ENCODE measurements at regions not wholly inside any gene's neighbourhood (a gene's known extent, or its start where the extent isn't known, plus 50 kb on each side); places are given as distances from the start of the nearest gene placed in this dataset.

DNA sequence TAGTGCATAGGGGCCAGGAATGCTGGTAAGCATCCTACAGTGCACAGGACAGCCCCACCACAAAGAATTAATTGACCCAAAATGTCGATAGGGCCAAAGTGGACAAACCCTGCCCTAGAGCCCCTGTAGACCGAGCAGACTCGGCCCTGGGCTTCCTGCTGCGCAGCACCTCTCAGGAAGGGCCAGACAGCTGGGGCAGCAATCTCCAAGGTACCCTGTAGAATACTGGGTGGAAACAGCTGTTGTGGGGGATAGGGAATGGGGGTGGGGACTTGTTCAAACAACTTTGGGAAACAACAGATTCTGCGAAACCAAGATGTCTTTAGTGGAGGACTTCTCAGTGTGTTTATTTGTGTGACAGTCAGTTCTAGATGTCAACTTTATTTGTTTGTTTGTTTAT, 67.1 kb downstream of the MRPL46 start:
- H4K20me1 ChIP-seq (replicated peaks; ENCODE audit: insufficient read depth) = no peaks in the 10 kb centered on the region
- Mint-ChIP-seq H3K27ac (no peak overlapping the region), H3K36me3 (ENCODE audit: low read depth) (no peaks in the 10 kb centered on the region), H3K9me3 (peaks cover under 1% of the 10 kb centered on the region; the same call in 1 of the 3 replicates), H3K27me3 (ENCODE audit: insufficient read depth, low read depth, poor library complexity) (peaks cover 5% of the 10 kb centered on the region), H3K4me3 (no peak overlapping the region), H3K4me1 (peaks cover 28% of the 10 kb centered on the region)
- no peaks in the 10 kb centered on the region for H3K36me3 ChIP-seq (ENCODE audit: insufficient read depth)
- H3K9me2 ChIP-seq (ENCODE audit: insufficient read depth) = peaks cover 4% of the 10 kb centered on the region; the same call in 1 of the 2 replicates
- no peak for DNase-seq (ENCODE audit: low spot score)
- no peaks in the 10 kb centered on the region for H3K79me2 ChIP-seq (replicated peaks; ENCODE audit: insufficient read depth)
- TF ChIP-seq CREB1 (CRISPR knock-in tag; IDR thresholded peaks at IDR 0.05; ENCODE audit: low read depth) = no peak
- no peak for TF ChIP-seq JUNB (IDR thresholded peaks at IDR 0.05; ENCODE audit: unreplicated experiment)
- no peak for TF ChIP-seq ZNF331 (CRISPR knock-in tag; IDR thresholded peaks at IDR 0.05; ENCODE audit: low read depth)
- H3K4me2 ChIP-seq = no peak overlapping the region
- H2AFZ ChIP-seq = no peak overlapping the region
- H3K27ac ChIP-seq (ENCODE audit: low read depth) = no peak overlapping the region
- H3F3A ChIP-seq (replicated peaks; ENCODE audit: low read depth) = no peaks in the 10 kb centered on the region
- no peak overlapping the region for H3K4me3 ChIP-seq
- no peaks in the 10 kb centered on the region for H3K27me3 ChIP-seq (ENCODE audit: insufficient read depth)
- ATAC-seq = no peak
- H3K4me1 ChIP-seq (ENCODE audit: insufficient read depth) = peaks cover 12% of the 10 kb centered on the region

DNA sequence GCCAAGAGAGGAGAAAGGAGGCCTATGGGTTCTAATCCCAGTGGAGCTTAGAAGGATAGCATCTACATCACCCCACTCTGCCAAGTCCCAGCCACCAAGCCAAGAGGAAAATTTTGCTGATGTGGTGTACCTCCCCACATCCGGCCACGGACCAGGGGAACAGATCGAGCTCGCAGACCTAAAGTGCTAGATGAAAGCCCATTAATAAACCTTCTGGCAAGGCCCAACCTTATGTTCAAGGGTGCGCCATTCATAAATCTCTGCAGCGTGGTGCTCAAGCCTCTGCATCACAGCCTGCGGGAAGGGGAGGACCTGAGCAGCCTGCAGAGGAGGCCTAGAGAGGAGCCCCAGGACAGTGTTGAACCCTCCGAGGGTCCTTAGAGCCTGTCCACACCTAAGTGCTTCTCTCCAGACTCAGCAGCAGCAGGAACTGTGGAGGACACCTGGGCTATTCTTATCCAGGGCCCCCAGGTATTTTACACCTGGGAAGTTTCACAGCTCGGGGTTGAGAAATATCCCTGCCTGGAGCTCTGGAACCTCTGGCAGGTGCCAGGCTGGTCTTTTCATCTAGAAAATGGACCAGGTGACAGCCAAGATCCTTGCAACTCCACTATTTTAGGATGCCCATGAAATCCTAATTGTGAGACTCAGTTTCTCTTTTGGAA, 68.0 kb downstream of the MRPL46 start:
- Mint-ChIP-seq H3K4me3 (no peak overlapping the region), H3K27ac (no peak overlapping the region), H3K9me3 (no peaks in the 10 kb centered on the region; the same call in 2 of the 3 replicates), H3K27me3 (ENCODE audit: insufficient read depth, low read depth, poor library complexity) (peaks cover 5% of the 10 kb centered on the region), H3K4me1 (peaks cover 27% of the 10 kb centered on the region), H3K36me3 (ENCODE audit: low read depth) (no peaks in the 10 kb centered on the region)
- no peak overlapping the region for H2AFZ ChIP-seq
- H3K27ac ChIP-seq (ENCODE audit: low read depth) = no peak overlapping the region
- no peaks in the 10 kb centered on the region for H3K27me3 ChIP-seq (ENCODE audit: insufficient read depth)
- no peaks in the 10 kb centered on the region for H3K79me2 ChIP-seq (replicated peaks; ENCODE audit: insufficient read depth)
- TF ChIP-seq ZNF114 (CRISPR knock-in tag; IDR thresholded peaks at IDR 0.05) = no peak
- TF ChIP-seq, protein P1, sequence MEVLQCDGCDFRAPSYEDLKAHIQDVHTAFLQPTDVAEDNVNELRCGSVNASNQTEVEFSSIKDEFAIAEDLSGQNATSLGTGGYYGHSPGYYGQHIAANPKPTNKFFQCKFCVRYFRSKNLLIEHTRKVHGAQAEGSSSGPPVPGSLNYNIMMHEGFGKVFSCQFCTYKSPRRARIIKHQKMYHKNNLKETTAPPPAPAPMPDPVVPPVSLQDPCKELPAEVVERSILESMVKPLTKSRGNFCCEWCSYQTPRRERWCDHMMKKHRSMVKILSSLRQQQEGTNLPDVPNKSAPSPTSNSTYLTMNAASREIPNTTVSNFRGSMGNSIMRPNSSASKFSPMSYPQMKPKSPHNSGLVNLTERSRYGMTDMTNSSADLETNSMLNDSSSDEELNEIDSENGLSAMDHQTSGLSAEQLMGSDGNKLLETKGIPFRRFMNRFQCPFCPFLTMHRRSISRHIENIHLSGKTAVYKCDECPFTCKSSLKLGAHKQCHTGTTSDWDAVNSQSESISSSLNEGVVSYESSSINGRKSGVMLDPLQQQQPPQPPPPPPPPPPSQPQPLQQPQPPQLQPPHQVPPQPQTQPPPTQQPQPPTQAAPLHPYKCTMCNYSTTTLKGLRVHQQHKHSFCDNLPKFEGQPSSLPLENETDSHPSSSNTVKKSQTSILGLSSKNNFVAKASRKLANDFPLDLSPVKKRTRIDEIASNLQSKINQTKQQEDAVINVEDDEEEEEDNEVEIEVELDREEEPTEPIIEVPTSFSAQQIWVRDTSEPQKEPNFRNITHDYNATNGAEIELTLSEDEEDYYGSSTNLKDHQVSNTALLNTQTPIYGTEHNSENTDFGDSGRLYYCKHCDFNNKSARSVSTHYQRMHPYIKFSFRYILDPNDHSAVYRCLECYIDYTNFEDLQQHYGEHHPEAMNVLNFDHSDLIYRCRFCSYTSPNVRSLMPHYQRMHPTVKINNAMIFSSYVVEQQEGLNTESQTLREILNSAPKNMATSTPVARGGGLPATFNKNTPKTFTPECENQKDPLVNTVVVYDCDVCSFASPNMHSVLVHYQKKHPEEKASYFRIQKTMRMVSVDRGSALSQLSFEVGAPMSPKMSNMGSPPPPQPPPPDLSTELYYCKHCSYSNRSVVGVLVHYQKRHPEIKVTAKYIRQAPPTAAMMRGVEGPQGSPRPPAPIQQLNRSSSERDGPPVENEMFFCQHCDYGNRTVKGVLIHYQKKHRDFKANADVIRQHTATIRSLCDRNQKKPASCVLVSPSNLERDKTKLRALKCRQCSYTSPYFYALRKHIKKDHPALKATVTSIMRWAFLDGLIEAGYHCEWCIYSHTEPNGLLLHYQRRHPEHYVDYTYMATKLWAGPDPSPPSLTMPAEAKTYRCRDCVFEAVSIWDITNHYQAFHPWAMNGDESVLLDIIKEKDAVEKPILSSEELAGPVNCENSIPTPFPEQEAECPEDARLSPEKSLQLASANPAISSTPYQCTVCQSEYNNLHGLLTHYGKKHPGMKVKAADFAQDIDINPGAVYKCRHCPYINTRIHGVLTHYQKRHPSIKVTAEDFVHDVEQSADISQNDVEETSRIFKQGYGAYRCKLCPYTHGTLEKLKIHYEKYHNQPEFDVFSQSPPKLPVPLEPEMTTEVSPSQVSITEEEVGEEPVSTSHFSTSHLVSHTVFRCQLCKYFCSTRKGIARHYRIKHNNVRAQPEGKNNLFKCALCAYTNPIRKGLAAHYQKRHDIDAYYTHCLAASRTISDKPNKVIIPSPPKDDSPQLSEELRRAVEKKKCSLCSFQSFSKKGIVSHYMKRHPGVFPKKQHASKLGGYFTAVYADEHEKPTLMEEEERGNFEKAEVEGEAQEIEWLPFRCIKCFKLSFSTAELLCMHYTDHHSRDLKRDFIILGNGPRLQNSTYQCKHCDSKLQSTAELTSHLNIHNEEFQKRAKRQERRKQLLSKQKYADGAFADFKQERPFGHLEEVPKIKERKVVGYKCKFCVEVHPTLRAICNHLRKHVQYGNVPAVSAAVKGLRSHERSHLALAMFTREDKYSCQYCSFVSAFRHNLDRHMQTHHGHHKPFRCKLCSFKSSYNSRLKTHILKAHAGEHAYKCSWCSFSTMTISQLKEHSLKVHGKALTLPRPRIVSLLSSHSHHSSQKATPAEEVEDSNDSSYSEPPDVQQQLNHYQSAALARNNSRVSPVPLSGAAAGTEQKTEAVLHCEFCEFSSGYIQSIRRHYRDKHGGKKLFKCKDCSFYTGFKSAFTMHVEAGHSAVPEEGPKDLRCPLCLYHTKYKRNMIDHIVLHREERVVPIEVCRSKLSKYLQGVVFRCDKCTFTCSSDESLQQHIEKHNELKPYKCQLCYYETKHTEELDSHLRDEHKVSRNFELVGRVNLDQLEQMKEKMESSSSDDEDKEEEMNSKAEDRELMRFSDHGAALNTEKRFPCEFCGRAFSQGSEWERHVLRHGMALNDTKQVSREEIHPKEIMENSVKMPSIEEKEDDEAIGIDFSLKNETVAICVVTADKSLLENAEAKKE (CRISPR knock-in tag; IDR thresholded peaks at IDR 0.05) = no peak
- TF ChIP-seq, protein P2, sequence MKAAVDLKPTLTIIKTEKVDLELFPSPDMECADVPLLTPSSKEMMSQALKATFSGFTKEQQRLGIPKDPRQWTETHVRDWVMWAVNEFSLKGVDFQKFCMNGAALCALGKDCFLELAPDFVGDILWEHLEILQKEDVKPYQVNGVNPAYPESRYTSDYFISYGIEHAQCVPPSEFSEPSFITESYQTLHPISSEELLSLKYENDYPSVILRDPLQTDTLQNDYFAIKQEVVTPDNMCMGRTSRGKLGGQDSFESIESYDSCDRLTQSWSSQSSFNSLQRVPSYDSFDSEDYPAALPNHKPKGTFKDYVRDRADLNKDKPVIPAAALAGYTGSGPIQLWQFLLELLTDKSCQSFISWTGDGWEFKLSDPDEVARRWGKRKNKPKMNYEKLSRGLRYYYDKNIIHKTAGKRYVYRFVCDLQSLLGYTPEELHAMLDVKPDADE (IDR thresholded peaks at IDR 0.05) = no peak
- TF ChIP-seq POLR2AphosphoS5 (IDR thresholded peaks at IDR 0.05; ENCODE audit: low read depth) = no peak
- TF ChIP-seq, protein P3, sequence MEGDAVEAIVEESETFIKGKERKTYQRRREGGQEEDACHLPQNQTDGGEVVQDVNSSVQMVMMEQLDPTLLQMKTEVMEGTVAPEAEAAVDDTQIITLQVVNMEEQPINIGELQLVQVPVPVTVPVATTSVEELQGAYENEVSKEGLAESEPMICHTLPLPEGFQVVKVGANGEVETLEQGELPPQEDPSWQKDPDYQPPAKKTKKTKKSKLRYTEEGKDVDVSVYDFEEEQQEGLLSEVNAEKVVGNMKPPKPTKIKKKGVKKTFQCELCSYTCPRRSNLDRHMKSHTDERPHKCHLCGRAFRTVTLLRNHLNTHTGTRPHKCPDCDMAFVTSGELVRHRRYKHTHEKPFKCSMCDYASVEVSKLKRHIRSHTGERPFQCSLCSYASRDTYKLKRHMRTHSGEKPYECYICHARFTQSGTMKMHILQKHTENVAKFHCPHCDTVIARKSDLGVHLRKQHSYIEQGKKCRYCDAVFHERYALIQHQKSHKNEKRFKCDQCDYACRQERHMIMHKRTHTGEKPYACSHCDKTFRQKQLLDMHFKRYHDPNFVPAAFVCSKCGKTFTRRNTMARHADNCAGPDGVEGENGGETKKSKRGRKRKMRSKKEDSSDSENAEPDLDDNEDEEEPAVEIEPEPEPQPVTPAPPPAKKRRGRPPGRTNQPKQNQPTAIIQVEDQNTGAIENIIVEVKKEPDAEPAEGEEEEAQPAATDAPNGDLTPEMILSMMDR (conservative IDR thresholded peaks at IDR 0.05; ENCODE audit: low read depth in 2 of 2) = no peak
- TF ChIP-seq STAT1 (IDR thresholded peaks at IDR 0.05; ENCODE audit: unreplicated experiment) = no peak
- no peak for TF ChIP-seq EZH2phosphoT487 (IDR thresholded peaks at IDR 0.05; ENCODE audit: unreplicated experiment)
- peaks cover 2% of the 10 kb centered on the region; the same call in 1 of the 2 replicates for H3K9me2 ChIP-seq (ENCODE audit: insufficient read depth)
- no peaks in the 10 kb centered on the region for H4K20me1 ChIP-seq (replicated peaks; ENCODE audit: insufficient read depth)
- no peak overlapping the region for H3K4me2 ChIP-seq
- H3F3A ChIP-seq (replicated peaks; ENCODE audit: low read depth) = no peaks in the 10 kb centered on the region
- ATAC-seq = no peak
- H3K4me1 ChIP-seq (ENCODE audit: insufficient read depth) = peaks cover 11% of the 10 kb centered on the region
- no peak overlapping the region for H3K4me3 ChIP-seq
- no peak for DNase-seq (ENCODE audit: low spot score)
- no peaks in the 10 kb centered on the region for H3K36me3 ChIP-seq (ENCODE audit: insufficient read depth)
